H9 (cell line): ENCODE measurements at regions not wholly inside any gene's neighbourhood (a gene's known extent, or its start where the extent isn't known, plus 50 kb on each side); places are given as distances from the start of the nearest gene placed in this dataset.

Source experiments
- DNase-seq: peaks from one replicate; pipeline ENCODE4 v3.0.0-alpha.2; 2017
- H2AFZ ChIP-seq: one replicate; pipeline ENCODE4 v1.6.1; 2013; ENCODE audit warnings: mild to moderate bottlenecking, low read length, control low read depth, moderate library complexity
- H2AK5ac ChIP-seq: 2 replicates; pipeline ENCODE4 v1.6.1; 2013; ENCODE audit warnings: low read length, control low read depth, mixed read lengths; ENCODE audit not compliant: insufficient read length
- H2BK120ac ChIP-seq: one replicate; pipeline ENCODE4 v1.6.1; 2013; ENCODE audit warnings: low read depth, mild to moderate bottlenecking, low read length, control low read depth, inconsistent platforms; ENCODE audit not compliant: poor library complexity, severe bottlenecking
- H2BK12ac ChIP-seq: 2 replicates; pipeline ENCODE4 v1.6.1; 2013; ENCODE audit warnings: low read length, control low read depth, mixed read lengths, low read depth; ENCODE audit not compliant: insufficient read length
- H2BK15ac ChIP-seq: 2 replicates; pipeline ENCODE4 v1.6.1; 2013; ENCODE audit warnings: low read depth, low read length, control low read depth
- H2BK20ac ChIP-seq: one replicate; pipeline ENCODE4 v1.6.1; 2013; ENCODE audit warnings: low read depth, mild to moderate bottlenecking, low read length, control low read depth, inconsistent platforms; ENCODE audit not compliant: poor library complexity, severe bottlenecking
- H2BK5ac ChIP-seq: 2 replicates; pipeline ENCODE4 v1.6.1; 2013; ENCODE audit warnings: low read length, control low read depth, mixed read lengths; ENCODE audit not compliant: insufficient read length
- H3K14ac ChIP-seq: 2 replicates; pipeline ENCODE4 v1.6.1; 2013; ENCODE audit warnings: low read length, control low read depth; ENCODE audit not compliant: insufficient read depth
- H3K18ac ChIP-seq: 2 replicates; pipeline ENCODE4 v1.6.1; 2013; ENCODE audit warnings: low read depth, mild to moderate bottlenecking, mixed read lengths, low read length, control low read depth; ENCODE audit not compliant: insufficient read length
- H3K23ac ChIP-seq: 2 replicates; pipeline ENCODE4 v1.6.1; 2013; ENCODE audit warnings: low read length, control low read depth, mixed read lengths, low read depth; ENCODE audit not compliant: insufficient read length
- H3K23me2 ChIP-seq: 2 replicates; pipeline ENCODE4 v1.6.1; 2013; ENCODE audit warnings: low read depth, mild to moderate bottlenecking, mixed read lengths, low read length, control low read depth; ENCODE audit not compliant: insufficient read length, poor library complexity, severe bottlenecking
- H3K27ac ChIP-seq: 2 replicates; pipeline ENCODE4 v1.5.1; 2013; ENCODE audit warnings: low read length, control low read depth, mixed read lengths, low read depth; ENCODE audit not compliant: insufficient read length
- H3K27me3 ChIP-seq: 2 replicates; pipeline ENCODE4 v1.6.1; 2013; ENCODE audit warnings: low read length, control low read depth, inconsistent platforms; ENCODE audit not compliant: insufficient read depth
- H3K4ac ChIP-seq: 2 replicates; pipeline ENCODE4 v1.6.1; 2013; ENCODE audit warnings: low read depth, mild to moderate bottlenecking, control low read depth, inconsistent platforms, low read length, moderate library complexity
- H3K4me1 ChIP-seq: 2 replicates; pipeline ENCODE4 v1.6.1; 2013; ENCODE audit warnings: low read length, control low read depth, inconsistent platforms; ENCODE audit not compliant: insufficient read depth
- H3K4me2 ChIP-seq: 2 replicates; pipeline ENCODE4 v1.6.1; 2013; ENCODE audit warnings: low read length, control low read depth, mixed read lengths; ENCODE audit not compliant: insufficient read length, insufficient read depth
- H3K56ac ChIP-seq: 2 replicates; pipeline ENCODE4 v1.6.1; 2013; ENCODE audit warnings: low read depth, mild to moderate bottlenecking, mixed read lengths, low read length, control low read depth; ENCODE audit not compliant: insufficient read length
- H3K79me1 ChIP-seq: 2 replicates; pipeline ENCODE4 v1.6.1; 2013; ENCODE audit warnings: low read depth, mild to moderate bottlenecking, moderate library complexity, low read length, control low read depth, inconsistent platforms; ENCODE audit not compliant: insufficient read depth, poor library complexity, severe bottlenecking
- H3K79me2 ChIP-seq: 2 replicates; pipeline ENCODE4 v1.6.1; 2013; ENCODE audit warnings: low read length, control low read depth, inconsistent platforms; ENCODE audit not compliant: insufficient read depth
- H3K9ac ChIP-seq: 2 replicates; pipeline ENCODE4 v1.6.1; 2013; ENCODE audit warnings: low read length, control low read depth, mixed read lengths; ENCODE audit not compliant: insufficient read length; ENCODE audit errors: extremely low read depth
- H3K9me3 ChIP-seq: one replicate; pipeline ENCODE4 v1.6.1; 2013; ENCODE audit warnings: low read depth, low read length, inconsistent platforms; ENCODE audit not compliant: control insufficient read depth
- H3T11ph ChIP-seq: one replicate; pipeline ENCODE4 v1.6.1; 2013; ENCODE audit warnings: mild to moderate bottlenecking, low read length, control low read depth, inconsistent platforms
- H4K20me1 ChIP-seq: one replicate; pipeline ENCODE4 v1.6.1; 2013; ENCODE audit not compliant: control insufficient read depth, insufficient read length, insufficient read depth
- H4K5ac ChIP-seq: 2 replicates; pipeline ENCODE4 v1.6.1; 2013; ENCODE audit warnings: low read depth, mild to moderate bottlenecking, mixed read lengths, low read length, control low read depth; ENCODE audit not compliant: insufficient read length
- H4K8ac ChIP-seq: replicated peaks from 2 replicates; pipeline ENCODE4 v1.6.1; 2013; ENCODE audit warnings: low read length, control low read depth, mixed read lengths, low read depth; ENCODE audit not compliant: insufficient read length
- H4K91ac ChIP-seq: 2 replicates; pipeline ENCODE4 v1.6.1; 2013; ENCODE audit warnings: low read depth, mild to moderate bottlenecking, moderate library complexity, mixed read lengths, low read length, control low read depth; ENCODE audit not compliant: insufficient read length
- H3K27ac Mint-ChIP-seq, 3 experiments: 2 replicates in 2 of 3; 3 replicates in 1 of 3; pipeline ENCODE4 v1.8.0; 2020 to 2021; ENCODE audit warnings: mixed read lengths in 3 of 3, mild to moderate bottlenecking in 1 of 3, moderate library complexity in 1 of 3
- H3K27me3 Mint-ChIP-seq: 2 replicates; pipeline ENCODE4 v1.8.0; 2021; ENCODE audit warnings: low read depth, mild to moderate bottlenecking, moderate library complexity, mixed read lengths
- H3K36me3 Mint-ChIP-seq, 3 experiments: 2 replicates in 2 of 3; 3 replicates in 1 of 3; pipeline ENCODE4 v1.8.0; 2020 to 2021; ENCODE audit warnings: low read depth in 3 of 3, mixed read lengths in 3 of 3; ENCODE audit not compliant: insufficient read depth in 1 of 3
- H3K4me1 Mint-ChIP-seq, 2 experiments: 2 replicates each; pipeline ENCODE4 v1.8.0; 2020; ENCODE audit warnings: mixed read lengths in 2 of 2
- H3K4me3 Mint-ChIP-seq, 2 experiments: 2 replicates in 1 of 2; 3 replicates in 1 of 2; pipeline ENCODE4 v1.8.0; 2020 to 2021; ENCODE audit warnings: mild to moderate bottlenecking in 2 of 2, mixed read lengths in 2 of 2, moderate library complexity in 1 of 2
- H3K9me3 Mint-ChIP-seq, 2 experiments: 2 replicates in 1 of 2; 3 replicates in 1 of 2; pipeline ENCODE4 v1.8.0; 2020; ENCODE audit warnings: mild to moderate bottlenecking in 2 of 2, mixed read lengths in 2 of 2, moderate library complexity in 1 of 2
- WGBS: extraction: QIAGEN DNeasy Blood & Tissue Kit; methylation state at CpG from one replicate; pipeline ENCODE4 v1.1.7; 2013; ENCODE audit warnings: missing lambda C conversion rate, low lambda C conversion rate, mixed read lengths; ENCODE audit not compliant: insufficient read length; ENCODE audit errors: extremely low coverage; 5-methylcytosine and 5-hydroxymethylcytosine counted together
- TF ChIP-seq, protein P1 (sequence below): fragments of 200-600 bp; sonication (generic); conservative IDR thresholded peaks from 3 replicates; pipeline ENCODE4 v1.8.0; 2021; ENCODE audit warnings: antibody characterized with exemption, mild to moderate bottlenecking

DNA sequence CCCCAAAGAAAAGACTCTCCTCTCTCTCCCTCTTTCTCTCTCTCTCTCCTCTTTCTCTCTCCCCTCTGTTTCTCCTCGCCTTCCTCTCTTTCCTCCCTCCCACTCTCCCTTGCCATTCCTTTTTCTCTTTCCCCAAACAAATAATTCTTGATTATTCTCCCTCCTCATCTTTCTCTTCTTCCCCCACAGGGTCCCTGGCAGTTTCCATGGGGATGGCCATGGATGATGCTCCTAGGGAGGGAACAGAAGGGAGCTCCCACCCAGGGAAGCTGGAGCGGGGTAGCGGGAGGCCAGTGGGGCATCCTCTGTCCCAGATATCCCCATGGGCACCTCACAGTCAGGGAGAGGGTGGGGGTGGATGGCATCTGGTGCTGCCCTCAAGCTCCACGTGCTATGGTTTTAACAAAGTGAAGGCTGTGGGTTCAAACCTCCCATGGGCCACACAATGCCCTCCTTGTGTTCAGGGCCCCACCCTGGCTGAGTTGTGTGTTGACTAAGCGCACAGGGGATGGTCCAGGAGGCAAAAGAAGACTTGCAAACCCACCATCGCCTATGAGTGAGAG is 266.4 kb downstream of the BUD13 start:
- H4K5ac ChIP-seq, result no peak overlapping the region
- H2AK5ac ChIP-seq, result no peak overlapping the region
- H3T11ph ChIP-seq, result no peak overlapping the region
- no peaks in the 10 kb centered on the region for H3K27me3 ChIP-seq
- peaks cover 53% of the 10 kb centered on the region for H3K27me3 Mint-ChIP-seq
- no peak overlapping the region for H3K27ac Mint-ChIP-seq
- H3K4ac ChIP-seq, result no peak overlapping the region
- no peak overlapping the region for H3K56ac ChIP-seq
- H2AFZ ChIP-seq, result no peak overlapping the region
- H3K4me1 ChIP-seq, result no peaks in the 10 kb centered on the region; the same call in 1 of the 2 replicates
- H3K9ac ChIP-seq, result no peak overlapping the region
- no peak overlapping the region for H2BK15ac ChIP-seq
- no peak overlapping the region for H3K23ac ChIP-seq
- WGBS, result no CpG with 5 or more reads among the region's 6 CpGs
- H3K18ac ChIP-seq, result no peak overlapping the region
- peaks cover 70 to 74% of the 10 kb centered on the region in 2 experiments for H3K4me1 Mint-ChIP-seq
- H4K20me1 ChIP-seq, result no peaks in the 10 kb centered on the region
- H3K4me3 Mint-ChIP-seq, result no peak overlapping the region
- no peak overlapping the region for H3K27ac ChIP-seq
- no peak for DNase-seq
- no peak overlapping the region for H2BK20ac ChIP-seq
- no peak overlapping the region for H2BK120ac ChIP-seq
- H3K23me2 ChIP-seq, result peaks cover 2% of the 10 kb centered on the region
- H3K79me1 ChIP-seq, result no peaks in the 10 kb centered on the region
- H3K14ac ChIP-seq, result no peak overlapping the region
- H3K4me2 ChIP-seq, result no peak overlapping the region
- H2BK12ac ChIP-seq, result no peak overlapping the region
- no peak overlapping the region for H2BK5ac ChIP-seq
- H3K79me2 ChIP-seq, result no peaks in the 10 kb centered on the region
- H4K8ac ChIP-seq, result no peak overlapping the region
- peaks cover 0 to 2% (median 0%) of the 10 kb centered on the region in 3 experiments; a peak in 2 of 7 replicates for H3K36me3 Mint-ChIP-seq
- no peaks in the 10 kb centered on the region for H3K9me3 Mint-ChIP-seq
- H4K91ac ChIP-seq, result no peak overlapping the region
- H3K9me3 ChIP-seq, result no peaks in the 10 kb centered on the region
- TF ChIP-seq, protein P1, sequence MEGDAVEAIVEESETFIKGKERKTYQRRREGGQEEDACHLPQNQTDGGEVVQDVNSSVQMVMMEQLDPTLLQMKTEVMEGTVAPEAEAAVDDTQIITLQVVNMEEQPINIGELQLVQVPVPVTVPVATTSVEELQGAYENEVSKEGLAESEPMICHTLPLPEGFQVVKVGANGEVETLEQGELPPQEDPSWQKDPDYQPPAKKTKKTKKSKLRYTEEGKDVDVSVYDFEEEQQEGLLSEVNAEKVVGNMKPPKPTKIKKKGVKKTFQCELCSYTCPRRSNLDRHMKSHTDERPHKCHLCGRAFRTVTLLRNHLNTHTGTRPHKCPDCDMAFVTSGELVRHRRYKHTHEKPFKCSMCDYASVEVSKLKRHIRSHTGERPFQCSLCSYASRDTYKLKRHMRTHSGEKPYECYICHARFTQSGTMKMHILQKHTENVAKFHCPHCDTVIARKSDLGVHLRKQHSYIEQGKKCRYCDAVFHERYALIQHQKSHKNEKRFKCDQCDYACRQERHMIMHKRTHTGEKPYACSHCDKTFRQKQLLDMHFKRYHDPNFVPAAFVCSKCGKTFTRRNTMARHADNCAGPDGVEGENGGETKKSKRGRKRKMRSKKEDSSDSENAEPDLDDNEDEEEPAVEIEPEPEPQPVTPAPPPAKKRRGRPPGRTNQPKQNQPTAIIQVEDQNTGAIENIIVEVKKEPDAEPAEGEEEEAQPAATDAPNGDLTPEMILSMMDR, result no peak
